ENCODE measurements at regions not wholly inside any gene's neighbourhood (a gene's known extent, or its start where the extent isn't known, plus 50 kb on each side); places are given as distances from the start of the nearest gene placed in this dataset.

DNA sequence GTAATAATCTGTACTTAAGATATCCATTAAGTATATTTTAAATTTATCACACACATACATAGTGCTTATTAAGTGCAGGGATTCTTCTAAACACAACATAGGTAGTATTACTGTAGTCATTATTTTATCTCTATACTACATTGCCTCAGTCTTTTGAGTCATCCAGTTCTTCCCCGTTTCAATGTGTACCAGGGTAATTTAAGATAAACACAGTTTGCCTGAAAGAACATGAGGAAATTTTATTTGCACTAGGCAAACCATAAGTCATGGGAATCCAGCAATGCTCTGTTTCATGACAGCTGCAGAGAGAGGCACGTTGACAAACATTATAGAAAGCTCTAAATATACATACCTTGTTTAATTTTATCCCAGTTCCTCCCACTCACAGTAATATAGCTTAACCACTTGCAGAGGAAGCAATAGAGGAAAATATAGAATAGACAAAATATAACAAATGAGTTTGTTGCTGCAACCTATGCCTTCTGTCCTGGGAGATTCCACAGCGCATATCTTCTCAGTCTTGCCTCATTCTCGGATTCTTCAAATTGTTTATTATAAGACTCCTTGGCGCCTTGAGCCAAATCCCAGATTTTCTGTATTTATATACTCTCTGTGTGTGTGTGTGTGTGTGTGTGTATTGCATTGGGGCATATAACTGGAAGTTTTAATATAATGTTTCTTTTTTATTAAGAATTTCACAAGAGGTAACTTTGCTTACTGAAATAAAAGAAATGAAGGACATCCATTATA is 258.6 kb downstream of the FAM133A start:
- H3K4me3 ChIP-seq (IDR thresholded peaks at IDR 0.05; ENCODE audit: insufficient read depth, low read depth, low read length) = no peak overlapping the region
- no peak overlapping the region for H3K4me2 ChIP-seq
- H4K20me1 ChIP-seq (ENCODE audit: insufficient read depth) = no peaks in the 10 kb centered on the region
- no peaks in the 10 kb centered on the region for H3K4me1 ChIP-seq (ENCODE audit: low read depth, poor library complexity, severe bottlenecking)
- H2AFZ ChIP-seq (ENCODE audit: low read depth) = no peak overlapping the region
- TF ChIP-seq, protein P1, sequence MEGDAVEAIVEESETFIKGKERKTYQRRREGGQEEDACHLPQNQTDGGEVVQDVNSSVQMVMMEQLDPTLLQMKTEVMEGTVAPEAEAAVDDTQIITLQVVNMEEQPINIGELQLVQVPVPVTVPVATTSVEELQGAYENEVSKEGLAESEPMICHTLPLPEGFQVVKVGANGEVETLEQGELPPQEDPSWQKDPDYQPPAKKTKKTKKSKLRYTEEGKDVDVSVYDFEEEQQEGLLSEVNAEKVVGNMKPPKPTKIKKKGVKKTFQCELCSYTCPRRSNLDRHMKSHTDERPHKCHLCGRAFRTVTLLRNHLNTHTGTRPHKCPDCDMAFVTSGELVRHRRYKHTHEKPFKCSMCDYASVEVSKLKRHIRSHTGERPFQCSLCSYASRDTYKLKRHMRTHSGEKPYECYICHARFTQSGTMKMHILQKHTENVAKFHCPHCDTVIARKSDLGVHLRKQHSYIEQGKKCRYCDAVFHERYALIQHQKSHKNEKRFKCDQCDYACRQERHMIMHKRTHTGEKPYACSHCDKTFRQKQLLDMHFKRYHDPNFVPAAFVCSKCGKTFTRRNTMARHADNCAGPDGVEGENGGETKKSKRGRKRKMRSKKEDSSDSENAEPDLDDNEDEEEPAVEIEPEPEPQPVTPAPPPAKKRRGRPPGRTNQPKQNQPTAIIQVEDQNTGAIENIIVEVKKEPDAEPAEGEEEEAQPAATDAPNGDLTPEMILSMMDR (conservative IDR thresholded peaks at IDR 0.05; ENCODE audit: low read depth, low read length) = no peak
- no peaks in the 10 kb centered on the region for H3K27me3 ChIP-seq (ENCODE audit: insufficient read depth, low read depth)
- no peaks in the 10 kb centered on the region for H3K79me2 ChIP-seq (ENCODE audit: insufficient read depth, low read depth)
- H3K9ac ChIP-seq = no peak overlapping the region
- H3K36me3 ChIP-seq (ENCODE audit: insufficient read depth) = no peaks in the 10 kb centered on the region
- H3K27ac ChIP-seq = no peak overlapping the region

DNA sequence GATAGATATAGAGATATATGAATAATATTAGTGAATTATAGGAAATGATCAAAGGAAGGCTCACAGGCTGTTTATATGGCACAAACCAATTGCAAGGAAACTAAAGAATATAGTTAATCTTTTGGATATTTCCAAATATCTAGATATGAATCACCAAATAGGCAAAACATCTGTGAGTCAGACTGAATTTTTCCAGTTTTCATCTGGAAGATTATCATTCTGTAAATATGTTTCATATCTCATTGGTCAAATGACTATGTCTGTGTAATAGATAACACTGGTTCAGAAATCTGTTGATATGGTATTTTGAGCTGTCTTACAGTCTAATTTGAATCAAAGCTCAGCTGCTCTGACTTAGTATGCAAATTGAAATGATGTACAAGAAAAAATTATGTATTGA is 303.6 kb downstream of the FAM133A start:
- Histone ChIP-seq H2AFZ (ENCODE audit: low read depth) (no peak overlapping the region), H3K27me3 (ENCODE audit: insufficient read depth, low read depth) (no peaks in the 10 kb centered on the region), H3K9ac (no peak overlapping the region), H3K4me3 (IDR thresholded peaks at IDR 0.05; ENCODE audit: insufficient read depth, low read depth, low read length) (no peak overlapping the region), H3K27ac (no peak overlapping the region), H3K4me2 (no peak overlapping the region), H3K4me1 (ENCODE audit: low read depth, poor library complexity, severe bottlenecking) (no peaks in the 10 kb centered on the region), H4K20me1 (ENCODE audit: insufficient read depth) (no peaks in the 10 kb centered on the region), H3K79me2 (ENCODE audit: insufficient read depth, low read depth) (no peaks in the 10 kb centered on the region), H3K36me3 (ENCODE audit: insufficient read depth) (no peaks in the 10 kb centered on the region)
- TF ChIP-seq, protein P1 (conservative IDR thresholded peaks at IDR 0.05; ENCODE audit: low read depth, low read length) = no peak

DNA sequence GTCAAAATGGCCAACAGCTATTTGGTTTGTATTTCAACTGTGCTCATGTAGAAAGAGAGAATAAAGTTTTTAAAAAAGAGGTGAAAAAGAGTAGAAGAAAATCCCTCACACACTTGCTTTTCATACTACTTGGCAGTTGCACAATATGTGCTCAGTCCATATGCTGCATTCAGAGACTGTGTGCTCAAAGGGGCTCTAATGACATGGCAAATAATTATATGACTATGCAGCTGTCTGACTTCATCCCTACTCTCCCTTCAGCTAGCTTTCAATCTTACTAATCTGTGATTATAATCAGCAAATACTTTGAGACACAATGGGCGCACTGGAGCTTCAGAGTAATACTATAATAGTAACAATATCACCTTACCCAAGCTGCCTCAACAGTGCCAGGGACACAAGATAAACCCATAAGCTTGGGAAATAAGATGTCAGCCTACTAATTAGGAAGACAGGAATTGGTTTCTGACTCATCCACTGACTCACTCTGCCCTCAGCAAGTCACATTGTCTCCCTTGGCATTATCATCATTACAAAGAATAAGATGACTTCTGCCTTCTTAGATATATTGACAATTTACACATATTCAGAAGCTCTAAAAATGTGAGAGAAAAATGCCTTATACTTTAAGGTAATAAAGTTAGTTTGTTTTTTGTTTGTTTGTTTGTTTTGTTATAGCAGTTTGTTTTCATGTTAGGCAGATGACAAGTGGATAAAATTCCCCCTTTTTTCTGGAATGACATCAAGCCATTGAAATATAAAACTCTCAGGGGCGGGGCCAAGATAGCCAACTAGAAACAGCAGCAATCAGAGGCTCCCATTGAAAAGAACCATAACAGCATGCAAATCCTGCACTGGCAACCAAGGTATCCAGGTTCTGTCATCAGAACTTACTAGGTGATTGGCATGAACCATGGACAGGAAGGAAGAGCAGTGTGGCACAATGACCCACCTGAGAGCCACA is 311.6 kb downstream of the FAM133A start:
- H3K9ac ChIP-seq = no peak overlapping the region
- H4K20me1 ChIP-seq (ENCODE audit: insufficient read depth) = no peaks in the 10 kb centered on the region
- no peak overlapping the region for H3K4me2 ChIP-seq
- no peaks in the 10 kb centered on the region for H3K4me1 ChIP-seq (ENCODE audit: low read depth, poor library complexity, severe bottlenecking)
- H2AFZ ChIP-seq (ENCODE audit: low read depth) = no peak overlapping the region
- H3K27ac ChIP-seq = no peak overlapping the region
- TF ChIP-seq, protein P1 (conservative IDR thresholded peaks at IDR 0.05; ENCODE audit: low read depth, low read length) = no peak
- H3K27me3 ChIP-seq (ENCODE audit: insufficient read depth, low read depth) = no peaks in the 10 kb centered on the region
- no peaks in the 10 kb centered on the region for H3K79me2 ChIP-seq (ENCODE audit: insufficient read depth, low read depth)
- no peak overlapping the region for H3K4me3 ChIP-seq (IDR thresholded peaks at IDR 0.05; ENCODE audit: insufficient read depth, low read depth, low read length)
- H3K36me3 ChIP-seq (ENCODE audit: insufficient read depth) = no peaks in the 10 kb centered on the region

Data from KMS-11 (cell line).